HG02571 (cell line): ENCODE measurements at regions not wholly inside any gene's neighbourhood (a gene's known extent, or its start where the extent isn't known, plus 50 kb on each side); places are given as distances from the start of the nearest gene placed in this dataset.
"Not testable (repeated sequence)": the region's sequence is repeated elsewhere in the genome, so short reads cannot be mapped to it uniquely, and the experiment has no call there.

ENCODE experiments used
- ATAC-seq: cut with Tn5 transposase; IDR thresholded peaks from one replicate; pipeline ENCODE4 v1.9.1; 2021; ENCODE audit warnings: mild to moderate bottlenecking, moderate library complexity; ENCODE audit not compliant: unreplicated experiment

- no peak for ATAC-seq
These were observed 50.7 kb upstream of the KLF7 start for GRCh38 chr2:207216457-207216856.

- no peak for ATAC-seq
These were observed 51.7 kb upstream of the KLF7 start for GRCh38 chr2:207217442-207217841.

- no peak for ATAC-seq
These were observed 53.4 kb upstream of the KLF7 start for GRCh38 chr2:207219081-207219630.

DNA sequence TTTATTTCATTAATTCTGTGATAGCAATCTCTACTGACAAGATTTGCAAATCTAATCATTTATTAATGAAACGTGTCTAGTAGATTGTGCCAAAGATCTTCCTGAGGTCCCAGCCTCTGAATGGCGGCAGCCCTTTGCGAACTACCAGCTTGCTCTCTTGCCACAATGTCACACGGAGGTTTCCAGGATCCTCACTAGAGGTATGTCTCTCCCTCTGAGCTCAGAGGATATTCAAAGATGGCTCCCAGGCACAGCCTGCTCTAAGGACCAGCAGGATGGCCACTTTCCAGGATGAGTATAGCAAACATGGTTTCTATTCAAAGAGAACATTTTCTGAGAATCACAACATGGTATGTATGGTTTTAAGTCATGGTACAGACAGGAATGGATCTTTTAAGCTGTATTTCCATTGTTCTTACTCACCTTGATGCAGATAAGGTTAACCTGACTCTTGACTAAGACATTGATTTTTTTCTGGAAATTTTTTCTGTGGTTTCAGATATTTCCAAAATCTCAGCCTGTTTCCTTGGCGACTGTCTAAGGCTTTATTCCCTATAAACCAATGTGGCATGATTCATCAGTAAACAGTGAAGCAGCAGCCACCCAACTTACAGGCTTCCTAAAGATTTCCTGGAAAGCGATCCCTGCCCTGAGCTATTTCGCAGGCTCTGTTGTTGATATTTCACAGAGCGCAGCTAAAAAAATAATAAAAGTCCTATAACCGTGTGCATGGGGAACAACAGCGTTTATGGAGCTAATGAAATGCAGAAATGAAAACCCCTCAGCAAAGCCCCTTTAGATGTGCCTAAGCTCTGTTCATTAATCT lies 54.1 kb upstream of the KLF7 start:
- ATAC-seq, result no peak

DNA sequence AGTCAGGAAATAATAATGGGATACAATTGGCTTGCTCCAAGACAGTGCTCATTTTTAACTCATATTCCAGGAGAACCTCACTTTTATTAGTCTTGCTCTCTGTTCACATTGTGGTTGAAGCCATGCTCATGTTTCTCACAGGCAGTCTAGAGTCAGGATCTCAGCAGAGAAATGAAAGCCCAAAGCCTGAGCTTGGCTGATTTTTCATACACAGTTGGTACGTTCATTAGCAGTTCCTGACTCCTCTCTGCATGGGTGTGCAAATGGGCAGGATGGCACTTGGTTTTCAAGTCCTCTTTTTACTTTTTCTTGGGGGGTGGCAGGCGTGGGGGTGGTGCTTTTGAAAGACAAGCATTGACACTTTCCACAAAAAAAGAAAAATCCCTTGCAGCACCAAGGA lies 56.0 kb upstream of the KLF7 start:
- ATAC-seq, result no peak

DNA sequence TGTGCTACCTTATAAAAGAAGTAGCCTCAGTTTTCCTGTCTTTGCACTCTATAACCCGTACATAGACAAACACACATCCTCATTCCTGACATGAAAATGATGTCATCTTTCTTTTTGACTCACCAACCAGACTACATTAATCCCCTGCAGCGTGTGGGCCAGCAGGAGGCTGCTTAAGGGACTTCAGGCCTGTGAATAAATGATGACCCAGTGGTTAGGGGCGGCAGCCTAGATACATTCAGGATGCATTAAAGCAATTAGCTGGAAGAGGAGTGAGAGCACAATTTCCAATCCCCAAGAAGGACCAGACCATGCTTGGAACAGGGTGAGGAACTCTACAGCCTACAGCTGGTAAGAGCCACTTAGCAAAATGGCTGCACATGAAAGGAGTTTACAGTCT lies 57.3 kb upstream of the KLF7 start:
- ATAC-seq, result peak; percentile 69

- no peak for ATAC-seq
These were observed 58.6 kb upstream of the KLF7 start for GRCh38 chr2:207224381-207224780.

DNA sequence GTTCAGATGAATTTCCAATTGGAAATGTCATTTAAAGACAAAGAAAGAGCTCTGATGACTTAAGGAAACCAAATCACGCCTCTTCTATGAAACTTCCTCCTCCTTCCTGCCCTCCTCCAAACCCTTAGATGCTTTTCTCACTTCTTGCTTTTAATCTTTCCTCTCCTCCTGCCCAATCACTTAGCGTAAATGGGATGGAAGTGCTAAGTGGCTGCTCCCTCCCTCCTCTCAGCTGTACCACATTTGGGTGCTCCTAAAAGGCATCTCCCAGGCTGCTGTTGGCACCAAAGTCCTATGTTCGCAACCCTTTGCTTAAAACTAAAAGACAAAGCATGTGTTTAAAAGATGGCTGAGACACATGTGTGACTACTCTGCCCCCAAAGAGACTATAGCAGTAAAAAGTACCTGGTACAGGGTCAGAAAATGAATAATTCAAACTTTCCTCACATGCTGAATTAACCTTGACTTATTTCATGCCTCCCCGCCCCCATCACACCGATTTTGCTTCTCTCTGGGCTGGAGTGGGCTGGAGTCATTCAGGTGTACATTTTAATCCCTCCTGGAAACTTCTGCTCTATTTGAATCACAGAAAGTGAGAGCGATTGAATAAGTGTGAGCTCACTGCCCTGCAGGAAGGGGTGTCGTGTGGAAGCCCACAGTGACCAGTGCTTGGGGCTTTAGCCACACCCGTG lies 59.2 kb upstream of the KLF7 start:
- no peak for ATAC-seq

DNA sequence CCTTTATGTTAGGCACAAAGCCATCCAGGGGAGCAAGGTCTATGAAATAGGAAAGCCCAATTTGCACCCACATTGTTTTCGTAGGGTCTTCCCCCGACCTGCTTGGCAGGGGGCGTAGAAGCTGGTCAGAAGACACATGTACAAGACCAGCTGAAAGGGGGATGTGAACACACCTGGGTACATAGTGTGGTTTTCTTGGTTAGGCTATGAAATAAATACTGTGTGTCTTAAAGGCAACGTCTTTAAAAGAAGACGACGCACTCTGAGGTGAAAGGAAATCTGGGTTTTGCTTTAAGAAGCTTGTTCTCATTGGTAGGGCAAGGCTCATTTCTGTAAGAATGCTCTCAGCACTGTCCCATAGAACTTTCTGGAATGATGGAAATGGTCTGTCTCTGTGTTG lies 60.0 kb upstream of the KLF7 start:
- ATAC-seq, result no peak

GRCh38 chr2:207226243-207226642 lies 60.5 kb upstream of the KLF7 start:
- no peak for ATAC-seq

DNA sequence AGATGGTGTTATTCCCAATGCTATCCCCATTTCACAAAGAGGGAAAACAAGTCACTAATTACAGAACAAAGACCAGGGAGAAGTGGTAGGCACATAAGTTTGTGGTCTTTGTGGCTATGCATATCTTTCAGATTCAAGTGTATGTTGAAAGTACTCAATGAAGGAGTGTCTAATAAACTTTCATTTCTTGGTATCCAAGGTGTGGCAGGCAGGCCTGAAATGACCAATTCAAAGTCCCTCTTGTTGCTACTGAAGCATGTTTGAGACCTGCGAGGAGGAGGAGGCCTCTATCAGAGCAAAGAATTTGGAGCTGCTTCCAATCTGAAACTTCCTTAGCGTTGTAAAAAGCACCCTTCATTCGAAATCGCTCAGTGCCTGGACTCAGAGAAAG lies 60.9 kb upstream of the KLF7 start:
- ATAC-seq, result no peak

DNA sequence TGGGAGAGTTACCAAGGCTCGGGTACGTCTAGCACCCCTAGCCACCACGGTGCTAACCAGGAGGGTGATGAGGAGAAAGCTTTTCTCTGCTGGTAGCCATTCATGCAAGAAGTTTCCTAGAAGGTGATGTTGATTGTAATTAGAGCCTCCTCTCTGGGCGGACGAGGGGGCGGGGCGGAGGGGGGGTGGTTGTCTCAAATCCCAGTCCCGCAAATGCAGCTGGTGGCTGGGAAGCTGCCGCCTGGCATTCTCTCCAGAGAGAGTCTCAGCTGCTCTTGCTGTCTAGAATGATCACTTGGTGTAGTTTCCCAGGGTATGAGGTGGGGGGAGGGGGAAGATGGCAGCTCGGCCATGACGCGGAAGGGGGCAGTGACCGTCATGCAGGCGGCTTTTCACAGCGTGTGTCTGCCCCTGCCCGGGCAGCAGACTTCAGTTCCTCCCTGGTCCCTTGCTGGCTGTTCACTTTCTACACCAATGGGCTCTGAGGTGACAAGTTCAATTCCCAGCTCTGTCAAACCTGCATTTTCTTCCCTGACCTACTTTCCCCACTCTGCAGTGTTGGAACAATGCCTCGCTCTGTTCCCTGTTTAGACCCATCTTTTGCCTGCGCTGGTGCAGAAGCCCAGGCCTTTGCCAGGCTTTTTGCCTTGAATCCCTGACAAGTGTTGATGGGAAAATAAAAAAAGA lies 61.5 kb upstream of the KLF7 start:
- no peak for ATAC-seq

GRCh38 chr2:207227749-207228145 lies 62.0 kb upstream of the KLF7 start:
- ATAC-seq, result no peak

- no peak for ATAC-seq
These were observed 62.7 kb upstream of the KLF7 start for GRCh38 chr2:207228402-207228801.

GRCh38 chr2:207229161-207229560 lies 63.4 kb upstream of the KLF7 start:
- no peak for ATAC-seq

DNA sequence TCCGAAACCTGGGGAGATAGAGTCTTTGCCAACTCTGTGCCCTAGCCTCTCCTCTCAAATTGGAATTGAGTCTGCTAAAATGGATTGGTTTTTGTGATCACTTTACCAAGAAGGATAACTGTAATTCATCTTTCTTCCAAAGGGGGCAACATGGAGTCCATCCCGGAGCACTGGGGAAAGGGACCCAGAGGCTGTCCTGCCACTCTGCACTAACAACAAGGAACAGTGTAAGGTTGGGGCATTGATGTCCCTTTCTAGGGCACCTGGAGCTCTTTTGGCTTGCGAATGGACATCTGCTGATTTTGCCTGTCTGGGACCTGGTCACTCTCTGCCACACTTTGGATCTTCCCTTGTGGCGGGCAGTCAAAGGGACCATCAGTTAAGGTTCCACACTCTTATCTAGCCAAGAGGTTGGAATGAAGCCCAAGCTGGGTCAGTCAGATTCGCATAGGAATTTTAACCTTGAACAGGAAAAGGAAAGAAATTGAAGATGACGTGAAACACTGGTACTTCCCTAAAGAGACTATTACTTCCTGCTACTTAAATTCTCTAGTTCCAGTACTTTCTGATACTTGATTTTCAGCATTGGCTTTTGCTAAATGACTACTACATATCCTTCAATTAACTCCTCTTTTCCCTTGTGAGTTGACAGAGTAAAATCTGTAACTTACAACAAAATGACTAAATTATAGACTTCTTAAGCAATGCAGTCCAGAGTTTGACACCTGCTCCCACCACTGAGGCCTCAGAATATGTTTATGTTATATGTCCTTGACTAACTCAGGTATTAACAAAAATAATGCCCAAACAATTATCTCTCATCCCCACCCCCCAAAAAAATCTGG lies 64.7 kb upstream of the KLF7 start:
- ATAC-seq, result no peak

DNA sequence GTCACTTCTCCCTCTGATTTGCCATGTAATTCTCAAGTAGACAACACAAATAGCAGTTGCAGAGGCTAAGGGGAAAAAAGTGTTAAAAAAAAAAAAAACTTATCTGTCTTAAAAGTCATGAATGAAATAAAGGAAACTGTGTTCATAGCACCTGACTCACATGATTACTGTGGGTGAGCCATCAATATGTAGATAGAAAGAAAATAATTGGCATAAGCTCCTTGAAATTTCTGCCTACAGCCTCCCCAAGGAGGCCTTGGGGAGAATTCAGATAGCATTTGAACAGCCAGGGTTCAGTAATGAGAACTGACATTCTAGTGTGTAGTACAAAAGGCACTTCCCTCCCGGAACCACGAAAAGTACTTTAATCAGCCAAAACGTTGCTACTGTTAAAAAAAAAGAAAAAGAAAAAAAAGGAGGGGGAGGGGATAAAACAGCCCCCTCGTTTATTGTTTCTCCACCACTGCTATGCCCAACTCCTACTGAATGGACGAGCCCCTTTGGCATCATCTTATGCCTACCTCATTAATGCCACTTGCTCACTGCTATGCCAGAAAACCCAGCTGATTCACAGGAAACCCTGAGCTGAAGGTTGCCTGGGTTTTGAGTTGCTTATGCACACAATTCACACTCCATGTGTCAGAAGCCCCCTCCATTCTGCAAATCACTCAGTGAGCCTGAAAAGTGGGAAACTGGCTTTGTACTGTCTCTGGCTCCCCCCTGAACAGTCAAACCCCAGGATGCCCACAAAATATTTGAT lies 65.5 kb upstream of the KLF7 start:
- ATAC-seq, result no peak

DNA sequence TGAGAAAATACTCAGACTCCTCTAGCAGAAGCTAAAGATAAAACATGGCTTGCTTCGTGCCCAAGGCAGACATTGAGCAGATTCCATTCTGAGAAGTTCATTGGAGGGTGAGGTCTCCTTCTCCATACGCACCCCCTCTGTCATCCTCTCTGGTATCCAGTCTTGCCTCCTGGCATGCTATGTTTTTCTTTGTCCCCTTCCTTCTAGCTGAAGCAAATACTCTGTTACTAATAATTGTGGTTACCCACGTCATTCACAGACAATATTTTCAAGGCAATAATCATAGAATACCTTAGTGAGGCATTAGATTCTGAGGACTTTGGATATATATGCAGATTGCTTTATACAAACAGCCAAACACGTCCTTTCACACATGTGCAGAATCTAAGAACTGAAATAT lies 66.2 kb upstream of the KLF7 start:
- no peak for ATAC-seq

DNA sequence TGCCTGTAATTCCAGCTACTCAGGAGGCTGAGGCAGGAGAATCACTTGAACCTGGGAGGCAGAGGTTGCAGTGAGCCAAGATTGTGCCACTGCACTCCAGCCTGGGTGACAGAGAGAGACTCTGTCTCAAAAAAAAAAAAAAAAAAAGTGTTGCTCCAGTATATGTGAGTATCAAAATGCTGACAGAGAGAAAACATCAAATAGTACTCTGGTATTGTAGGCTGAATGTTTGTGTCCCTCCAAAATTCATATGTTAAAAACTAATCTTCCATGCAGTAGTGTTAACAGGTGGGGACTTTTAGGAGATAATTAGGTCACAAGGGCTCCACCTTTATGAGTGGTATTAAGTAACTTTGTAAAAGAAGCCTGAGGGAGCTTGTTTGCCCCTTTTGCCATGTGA lies 67.4 kb upstream of the KLF7 start:
- not testable (repeated sequence) for ATAC-seq

GRCh38 chr2:207233731-207234130 lies 68.0 kb upstream of the KLF7 start:
- no peak for ATAC-seq
